Thyroid gland (tissue), 4 donors: ENCODE measurements at regions not wholly inside any gene's neighbourhood (a gene's known extent, or its start where the extent isn't known, plus 50 kb on each side); places are given as distances from the start of the nearest gene placed in this dataset.

Experiments used
- DNase-seq, 2 donors: peaks; one replicate each; pipeline ENCODE4 v3.0.0-alpha.2; 2019
- H3K27ac ChIP-seq, 3 donors: fragments of 200-600 bp; sonication (generic); 1 replicate in 2 of 3; 2 replicates in 1 of 3; pipeline ENCODE4 v1.5.1; 2016 to 2019; ENCODE audit warnings: mild to moderate bottlenecking in 1 of 3, moderate library complexity in 1 of 3
- H3K27me3 ChIP-seq: fragments of 200-600 bp; sonication (generic); one replicate; pipeline ENCODE4 v1.5.1; 2019
- H3K36me3 ChIP-seq, 2 donors: fragments of 200-600 bp; sonication (generic); one replicate each; pipeline ENCODE4 v1.5.1; 2016 to 2019
- H3K4me1 ChIP-seq, 2 donors: fragments of 200-600 bp; sonication (generic); one replicate each; pipeline ENCODE4 v1.5.1; 2017 to 2019
- H3K4me3 ChIP-seq, 3 donors: fragments of 200-600 bp; sonication (generic); replicated peaks in 1 of 3; 1 replicate in 2 of 3; 2 replicates in 1 of 3; pipeline ENCODE4 v1.5.1; 2016; ENCODE audit warnings: mild to moderate bottlenecking in 1 of 3
- H3K9me3 ChIP-seq: fragments of 200-600 bp; sonication (generic); one replicate; pipeline ENCODE4 v1.5.1; 2017
- CTCF ChIP-seq, 6 experiments: fragments of 200-600 bp in 3 of 6; fragments of 450-650 bp in 3 of 6; sonication (generic) in 3 of 6; IDR thresholded peaks; one replicate each; pipeline ENCODE4 v1.5.1; 2016 to 2019; ENCODE audit warnings: antibody characterized with exemption in 6 of 6, mild to moderate bottlenecking in 2 of 6, inconsistent platforms in 1 of 6, moderate library complexity in 1 of 6
- POLR2A ChIP-seq, 2 donors: fragments of 450-650 bp; IDR thresholded peaks; one replicate each; pipeline ENCODE4 v1.6.1; 2017; ENCODE audit warnings: antibody characterized with exemption in 2 of 2, mild to moderate bottlenecking in 2 of 2, moderate library complexity in 1 of 2
- WGBS, 2 donors: methylation state at CpG; one replicate each; pipeline ENCODE4 v1.1.5; 2017; 5-methylcytosine and 5-hydroxymethylcytosine counted together
- intact Hi-C: fragments of 100-400 bp; cut with DNase I; formaldehyde crosslinking; loops from one replicate; pipeline ENCODE4 v1.15.1; 2023

GRCh38 chr22:23375031-23375827 is 194.9 kb downstream of the BCR start:
- no peaks in the 10 kb centered on the region for H3K9me3 ChIP-seq
- no peak overlapping the region for H3K4me3 ChIP-seq
- no peak overlapping the region for H3K27ac ChIP-seq
- no peaks in the 10 kb centered on the region for H3K27me3 ChIP-seq
- no peaks in the 10 kb centered on the region for H3K36me3 ChIP-seq
- intact Hi-C loops = no loop called here
- WGBS, 2 donors = 69 to 75% methylated on average over 14 of the region's 14 CpGs
- no peaks in the 10 kb centered on the region for H3K4me1 ChIP-seq
- no peak for TF ChIP-seq CTCF (IDR thresholded peaks at IDR 0.05)
- TF ChIP-seq POLR2A (IDR thresholded peaks at IDR 0.05) = no peak
- no peak for DNase-seq

- Histone ChIP-seq H3K9me3 (no peaks in the 10 kb centered on the region), H3K4me3 (no peak overlapping the region), H3K4me1 (no peaks in the 10 kb centered on the region), H3K27me3 (no peaks in the 10 kb centered on the region), H3K27ac (no peak overlapping the region), H3K36me3 (no peaks in the 10 kb centered on the region)
- TF ChIP-seq CTCF (IDR thresholded peaks at IDR 0.05) (no peak), POLR2A (IDR thresholded peaks at IDR 0.05) (no peak)
- intact Hi-C loops = no loop called here
- DNase-seq = no peak
- WGBS, 2 donors = 82 to 87% methylated on average over 9 of the region's 9 CpGs
These were observed 193.3 kb downstream of the BCR start for GRCh38 chr22:23373601-23374000.

GRCh38 chr22:23370251-23370650 is 189.9 kb downstream of the BCR start:
- H3K27ac ChIP-seq = no peak overlapping the region
- whole genome bisulfite sequencing, 2 donors = 78 to 81% methylated on average over 8 of the region's 8 CpGs
- no peak for TF ChIP-seq POLR2A (IDR thresholded peaks at IDR 0.05)
- TF ChIP-seq CTCF (IDR thresholded peaks at IDR 0.05) = no peak
- no peaks in the 10 kb centered on the region for H3K9me3 ChIP-seq
- H3K4me3 ChIP-seq = no peak overlapping the region
- DNase-seq = no peak
- intact Hi-C loops = no loop called here
- no peaks in the 10 kb centered on the region for H3K4me1 ChIP-seq
- no peaks in the 10 kb centered on the region for H3K36me3 ChIP-seq
- no peaks in the 10 kb centered on the region for H3K27me3 ChIP-seq

GRCh38 chr22:23369054-23369685 is 188.9 kb downstream of the BCR start:
- no peak for DNase-seq
- intact Hi-C loops = no loop called here
- WGBS, 2 donors = 81 to 92% methylated on average over 5 of the region's 5 CpGs

More at GRCh38 chr22:23369054-23369685, 188.9 kb downstream of the BCR start:
- TF ChIP-seq POLR2A (IDR thresholded peaks at IDR 0.05) = no peak
- no peak for TF ChIP-seq CTCF (IDR thresholded peaks at IDR 0.05)
- no peak overlapping the region for H3K4me3 ChIP-seq
- H3K9me3 ChIP-seq = no peaks in the 10 kb centered on the region
- no peaks in the 10 kb centered on the region for H3K27me3 ChIP-seq
- no peaks in the 10 kb centered on the region for H3K4me1 ChIP-seq
- no peak overlapping the region for H3K27ac ChIP-seq
- no peaks in the 10 kb centered on the region for H3K36me3 ChIP-seq
